MM.1S (cell line): ENCODE measurements at regions not wholly inside any gene's neighbourhood (a gene's known extent, or its start where the extent isn't known, plus 50 kb on each side); places are given as distances from the start of the nearest gene placed in this dataset.
"Not testable (repeated sequence)": the region's sequence is repeated elsewhere in the genome, so short reads cannot be mapped to it uniquely, and the experiment has no call there.

ENCODE experiments used
- CTCF ChIP-seq: fragments of 300-600 bp; sonication (generic); IDR thresholded peaks from 2 replicates; pipeline ENCODE4 v1.5.1; 2016; ENCODE audit warnings: antibody characterized with exemption, low read length, mixed read lengths
- EZH2 ChIP-seq: fragments of 300-600 bp; sonication (generic); optimal IDR thresholded peaks from 2 replicates; pipeline ENCODE3; 2017; ENCODE audit warnings: low read depth, mild to moderate bottlenecking, antibody characterized with exemption, low read length, mixed read lengths
- EZH2phosphoT487 ChIP-seq: fragments of 300-600 bp; sonication (generic); IDR thresholded peaks from 2 replicates; pipeline ENCODE4 v1.6.1; 2018; ENCODE audit warnings: antibody characterized with exemption, low read length

- not testable (repeated sequence) for TF ChIP-seq EZH2phosphoT487, CTCF, EZH2
Observed at GRCh38 chr3:91403938-91404337, 2296.5 kb downstream of the EPHA3 start.
